Nephron (organoid): ENCODE measurements at regions not wholly inside any gene's neighbourhood (a gene's known extent, or its start where the extent isn't known, plus 50 kb on each side); places are given as distances from the start of the nearest gene placed in this dataset.

ENCODE experiments used
- H3K27ac Mint-ChIP-seq, 3 experiments: 2 replicates each; pipeline ENCODE4 v1.8.0; 2020; ENCODE audit warnings: mixed read lengths in 3 of 3, mild to moderate bottlenecking in 2 of 3, moderate library complexity in 1 of 3
- H3K27me3 Mint-ChIP-seq: 2 replicates; pipeline ENCODE4 v1.8.0; 2021; ENCODE audit warnings: low read depth, mild to moderate bottlenecking, moderate library complexity, mixed read lengths
- H3K36me3 Mint-ChIP-seq: 2 replicates; pipeline ENCODE4 v1.8.0; 2020; ENCODE audit warnings: low read depth, mixed read lengths
- H3K4me1 Mint-ChIP-seq: 2 replicates; pipeline ENCODE4 v1.8.0; 2020; ENCODE audit warnings: mixed read lengths
- H3K4me3 Mint-ChIP-seq, 3 experiments: 2 replicates each; pipeline ENCODE4 v1.8.0; 2020; ENCODE audit warnings: mild to moderate bottlenecking in 3 of 3, mixed read lengths in 3 of 3, moderate library complexity in 2 of 3
- H3K9me3 Mint-ChIP-seq: 2 replicates; pipeline ENCODE4 v1.8.0; 2020; ENCODE audit warnings: mixed read lengths
- TF ChIP-seq, protein P1 (sequence below), 3 experiments: fragments of 200-600 bp; sonication (generic); IDR thresholded peaks; one replicate each; pipeline ENCODE4 v1.5.0; 2021; ENCODE audit warnings: antibody characterized with exemption in 3 of 3; ENCODE audit not compliant: unreplicated experiment in 3 of 3

DNA sequence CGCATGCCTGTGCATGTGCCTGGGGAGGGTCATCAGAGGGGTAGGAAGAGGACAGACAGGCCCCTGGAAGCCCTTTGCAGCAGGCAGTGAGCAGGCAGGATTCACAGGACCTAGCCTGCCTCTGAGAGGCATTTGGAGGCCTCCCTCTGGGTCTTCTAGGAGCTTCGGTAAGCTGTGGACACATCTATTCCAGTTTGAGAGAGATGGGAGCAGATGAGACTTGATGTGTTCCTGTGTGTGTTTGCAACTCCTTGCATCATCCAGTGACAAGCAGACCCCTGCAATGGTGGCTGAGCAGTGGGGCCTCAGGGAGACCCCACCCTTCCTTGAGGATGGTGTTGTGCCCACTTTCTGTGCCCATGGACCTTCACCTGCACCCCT lies 64.0 kb downstream of the GADD45G start:
- Mint-ChIP-seq H3K4me1 (peaks cover 39% of the 10 kb centered on the region), H3K4me3 (no peak overlapping the region), H3K9me3 (peaks cover 5% of the 10 kb centered on the region), H3K27me3 (peaks cover 5% of the 10 kb centered on the region), H3K27ac (peak overlapping the region in 2 of 3 experiments; percentile 27 to 42), H3K36me3 (no peaks in the 10 kb centered on the region)
- TF ChIP-seq, protein P1, sequence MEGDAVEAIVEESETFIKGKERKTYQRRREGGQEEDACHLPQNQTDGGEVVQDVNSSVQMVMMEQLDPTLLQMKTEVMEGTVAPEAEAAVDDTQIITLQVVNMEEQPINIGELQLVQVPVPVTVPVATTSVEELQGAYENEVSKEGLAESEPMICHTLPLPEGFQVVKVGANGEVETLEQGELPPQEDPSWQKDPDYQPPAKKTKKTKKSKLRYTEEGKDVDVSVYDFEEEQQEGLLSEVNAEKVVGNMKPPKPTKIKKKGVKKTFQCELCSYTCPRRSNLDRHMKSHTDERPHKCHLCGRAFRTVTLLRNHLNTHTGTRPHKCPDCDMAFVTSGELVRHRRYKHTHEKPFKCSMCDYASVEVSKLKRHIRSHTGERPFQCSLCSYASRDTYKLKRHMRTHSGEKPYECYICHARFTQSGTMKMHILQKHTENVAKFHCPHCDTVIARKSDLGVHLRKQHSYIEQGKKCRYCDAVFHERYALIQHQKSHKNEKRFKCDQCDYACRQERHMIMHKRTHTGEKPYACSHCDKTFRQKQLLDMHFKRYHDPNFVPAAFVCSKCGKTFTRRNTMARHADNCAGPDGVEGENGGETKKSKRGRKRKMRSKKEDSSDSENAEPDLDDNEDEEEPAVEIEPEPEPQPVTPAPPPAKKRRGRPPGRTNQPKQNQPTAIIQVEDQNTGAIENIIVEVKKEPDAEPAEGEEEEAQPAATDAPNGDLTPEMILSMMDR (IDR thresholded peaks at IDR 0.05; ENCODE audit: unreplicated experiment in 3 of 3) = no peak

DNA sequence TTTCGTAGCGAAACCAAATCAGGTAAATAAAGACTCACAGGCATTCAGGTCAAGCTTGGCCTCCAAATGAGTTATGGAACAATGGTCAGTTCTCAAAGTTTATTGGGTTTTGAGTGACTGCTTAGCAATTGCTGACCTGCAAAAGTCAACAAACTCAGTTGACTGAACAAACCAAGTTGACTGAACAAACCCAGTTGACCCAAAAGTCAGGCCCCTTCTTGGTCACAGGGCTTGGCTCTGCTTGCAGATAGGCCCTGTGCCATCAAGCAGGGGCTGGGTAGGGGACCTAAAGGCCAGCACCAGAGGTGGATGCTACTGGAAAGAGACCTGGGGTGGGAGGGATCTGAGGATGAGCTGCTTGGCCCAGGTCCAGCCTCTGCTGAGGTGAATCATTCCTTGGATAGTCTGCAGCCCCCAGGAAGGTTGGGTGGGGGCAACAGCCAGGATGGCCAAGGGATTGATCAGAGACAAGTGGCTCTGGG lies 64.6 kb downstream of the GADD45G start:
- TF ChIP-seq, protein P1 (IDR thresholded peaks at IDR 0.05; ENCODE audit: unreplicated experiment in 3 of 3) = no peak
- peaks cover 6% of the 10 kb centered on the region for H3K27me3 Mint-ChIP-seq
- no peaks in the 10 kb centered on the region for H3K36me3 Mint-ChIP-seq
- no peak overlapping the region for H3K4me3 Mint-ChIP-seq
- H3K27ac Mint-ChIP-seq = no peak overlapping the region
- H3K4me1 Mint-ChIP-seq = peaks cover 41% of the 10 kb centered on the region
- H3K9me3 Mint-ChIP-seq = peaks cover 5% of the 10 kb centered on the region

DNA sequence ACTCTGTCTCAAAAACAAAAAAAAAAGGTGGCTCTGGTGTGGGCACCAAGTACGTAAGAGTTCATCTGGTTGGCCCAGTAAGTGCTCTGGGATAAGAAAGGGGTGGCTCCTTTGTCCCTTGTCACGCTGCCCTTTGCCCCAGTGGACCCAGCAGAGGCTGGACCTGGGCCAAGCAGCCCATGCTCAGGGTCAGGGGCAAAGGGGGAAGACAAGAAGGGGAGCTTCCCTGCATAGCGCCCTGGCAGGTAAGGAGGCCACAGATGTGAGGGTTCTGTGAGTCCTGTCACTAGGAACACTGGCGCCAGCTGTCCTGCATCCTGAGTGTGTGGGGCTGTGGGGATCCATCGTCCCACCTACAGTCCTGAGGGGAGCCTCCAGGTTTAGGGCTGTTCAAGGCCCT lies 65.3 kb downstream of the GADD45G start:
- Mint-ChIP-seq H3K27me3 (peaks cover 13% of the 10 kb centered on the region), H3K4me1 (peaks cover 48% of the 10 kb centered on the region), H3K4me3 (no peak overlapping the region), H3K9me3 (peaks cover 5% of the 10 kb centered on the region), H3K27ac (peak overlapping the region in 2 of 3 experiments; percentile 3 to 28), H3K36me3 (no peaks in the 10 kb centered on the region)
- TF ChIP-seq, protein P1 (IDR thresholded peaks at IDR 0.05; ENCODE audit: unreplicated experiment in 3 of 3) = no peak

DNA sequence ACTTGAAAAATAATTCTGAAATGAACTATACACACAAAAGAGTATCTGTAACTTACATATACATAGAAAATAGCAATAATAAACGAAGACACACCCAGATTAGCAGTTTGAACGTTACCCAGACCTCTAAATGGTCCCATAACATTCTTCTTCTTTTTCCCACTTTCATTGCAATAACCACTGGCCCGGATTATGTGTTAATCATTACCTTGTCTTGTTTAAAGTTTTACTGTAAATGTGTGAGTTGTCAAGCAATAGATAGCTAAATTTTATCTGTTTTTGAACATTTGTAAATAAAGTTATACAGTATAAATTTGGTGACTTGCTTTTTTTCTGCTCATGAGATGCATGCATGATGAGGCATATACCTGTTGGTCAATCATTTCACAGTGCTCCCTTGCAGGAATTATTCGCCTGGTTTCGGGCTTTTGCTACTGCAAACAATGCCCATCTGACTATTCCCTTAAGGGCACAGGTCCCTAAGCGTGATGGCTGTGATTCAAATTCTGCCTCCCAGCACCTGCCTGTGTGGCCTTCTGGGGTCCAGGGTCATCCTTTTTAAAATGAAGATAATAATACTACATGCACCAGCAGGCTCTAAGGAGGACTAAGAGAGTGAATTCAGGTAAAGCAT lies 66.1 kb downstream of the GADD45G start:
- Mint-ChIP-seq H3K27ac (peak overlapping the region; percentile 12 to 86 (median 63)), H3K4me3 (peak overlapping the region in 1 of 3 experiments; percentile 58), H3K4me1 (peaks cover 56% of the 10 kb centered on the region), H3K36me3 (no peaks in the 10 kb centered on the region), H3K9me3 (peaks cover 5% of the 10 kb centered on the region), H3K27me3 (peaks cover 13% of the 10 kb centered on the region)
- TF ChIP-seq, protein P1 (IDR thresholded peaks at IDR 0.05; ENCODE audit: unreplicated experiment in 3 of 3) = no peak

DNA sequence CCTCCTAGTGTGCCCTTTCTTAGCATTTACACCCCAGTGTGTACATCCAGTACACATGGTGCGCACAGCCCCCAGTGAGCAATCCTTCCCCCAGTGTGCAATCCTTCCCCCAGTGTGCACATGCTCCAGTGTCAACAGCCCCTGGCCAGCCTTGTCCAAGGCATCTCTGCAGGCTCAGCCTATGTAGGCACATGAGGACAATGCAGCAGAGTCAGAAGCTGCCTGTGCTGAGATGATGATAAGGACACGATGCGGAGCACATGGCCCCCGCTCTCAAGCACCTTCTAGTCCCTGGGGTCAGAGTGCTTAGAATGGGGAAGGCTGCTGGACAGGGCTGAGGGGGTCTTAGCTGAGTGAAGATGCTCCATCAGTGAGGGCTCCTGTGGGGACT lies 69.8 kb downstream of the GADD45G start:
- Mint-ChIP-seq H3K27me3 (peaks cover 8% of the 10 kb centered on the region), H3K4me1 (peaks cover 76% of the 10 kb centered on the region), H3K4me3 (peak overlapping the region in 1 of 3 experiments; percentile 21), H3K27ac (peak overlapping the region; percentile 7 to 23 (median 20)), H3K9me3 (peaks cover 3% of the 10 kb centered on the region), H3K36me3 (no peaks in the 10 kb centered on the region)
- TF ChIP-seq, protein P1 (IDR thresholded peaks at IDR 0.05; ENCODE audit: unreplicated experiment in 3 of 3) = no peak
